Endodermal cell (in vitro differentiated cells): ENCODE measurements at regions not wholly inside any gene's neighbourhood (a gene's known extent, or its start where the extent isn't known, plus 50 kb on each side); places are given as distances from the start of the nearest gene placed in this dataset.

Source experiments
- DNase-seq: peaks from one replicate; pipeline ENCODE4 v3.0.0-alpha.2; 2017
- H3K27ac ChIP-seq: 2 replicates; pipeline ENCODE4 v1.5.1; 2013; ENCODE audit warnings: mild to moderate bottlenecking, low read depth, low read length, moderate library complexity
- H3K27me3 ChIP-seq: 2 replicates; pipeline ENCODE4 v1.6.1; 2013; ENCODE audit warnings: mild to moderate bottlenecking, low read length, moderate library complexity; ENCODE audit not compliant: insufficient read depth, control insufficient read depth, poor library complexity, severe bottlenecking
- H3K36me3 ChIP-seq: 2 replicates; pipeline ENCODE4 v1.7.0; 2013; ENCODE audit warnings: mild to moderate bottlenecking, low read length, moderate library complexity; ENCODE audit not compliant: control insufficient read depth, insufficient read depth
- H3K4me1 ChIP-seq: one replicate; pipeline ENCODE4 v1.7.0; 2013; ENCODE audit warnings: low read length; ENCODE audit not compliant: control insufficient read depth, insufficient read depth
- H3K4me3 ChIP-seq: 2 replicates; pipeline ENCODE4 v1.5.1; 2013; ENCODE audit warnings: mild to moderate bottlenecking, low read length, moderate library complexity
- H3K9ac ChIP-seq: 2 replicates; pipeline ENCODE4 v1.6.1; 2013; ENCODE audit warnings: mild to moderate bottlenecking, low read length, moderate library complexity; ENCODE audit not compliant: poor library complexity, severe bottlenecking; ENCODE audit errors: extremely low read depth
- H3K9me3 ChIP-seq: 2 replicates; pipeline ENCODE4 v1.6.1; 2013; ENCODE audit warnings: mild to moderate bottlenecking, low read length, moderate library complexity; ENCODE audit not compliant: control insufficient read depth
- H3K27ac Mint-ChIP-seq: 2 replicates; pipeline ENCODE4 v1.8.0; 2020; ENCODE audit warnings: mixed read lengths
- H3K27me3 Mint-ChIP-seq: 2 replicates; pipeline ENCODE4 v1.8.0; 2021; ENCODE audit warnings: mild to moderate bottlenecking, mixed read lengths; ENCODE audit not compliant: insufficient read depth
- H3K36me3 Mint-ChIP-seq: 2 replicates; pipeline ENCODE4 v1.8.0; 2020; ENCODE audit warnings: low read depth, mixed read lengths
- H3K4me1 Mint-ChIP-seq: 2 replicates; pipeline ENCODE4 v1.8.0; 2020; ENCODE audit warnings: mixed read lengths
- H3K4me3 Mint-ChIP-seq: 2 replicates; pipeline ENCODE4 v1.8.0; 2020; ENCODE audit warnings: mild to moderate bottlenecking, moderate library complexity, mixed read lengths
- H3K9me3 Mint-ChIP-seq: 2 replicates; pipeline ENCODE4 v1.8.0; 2020; ENCODE audit warnings: mild to moderate bottlenecking, mixed read lengths
- WGBS, 2 experiments: methylation state at CpG; one replicate each; pipeline versions ENCODE4 v1.1.5 to v1.1.7; 2013; ENCODE audit warnings: missing lambda C conversion rate in 2 of 2, mixed read lengths in 1 of 2; ENCODE audit not compliant: insufficient coverage in 1 of 2, insufficient read length in 1 of 2; 5-methylcytosine and 5-hydroxymethylcytosine counted together
- TF ChIP-seq, protein P1 (sequence below): fragments of 200-600 bp; sonication (generic); conservative IDR thresholded peaks from 2 replicates; pipeline ENCODE4 v1.5.0; 2021; ENCODE audit warnings: antibody characterized with exemption, mild to moderate bottlenecking

DNA sequence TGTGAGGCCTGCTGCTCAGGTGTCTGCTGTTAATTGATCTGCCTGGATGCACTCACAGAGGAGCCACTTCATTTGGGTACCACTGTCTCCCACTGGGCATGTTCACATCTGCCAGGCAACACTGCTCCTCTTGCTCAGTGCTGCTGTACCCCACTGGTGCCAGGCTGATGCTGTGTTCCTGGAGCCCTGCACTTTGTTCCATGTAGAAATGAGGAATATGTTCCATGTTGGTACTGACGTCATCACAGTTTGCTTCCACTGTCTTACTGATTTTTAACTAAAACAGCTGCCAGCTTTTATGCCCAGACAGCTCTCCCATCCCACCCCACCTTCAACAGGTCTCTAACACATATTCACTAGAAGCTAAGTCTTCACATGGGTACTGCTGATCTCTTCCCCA is 355.7 kb downstream of the LRRC70 start:
- no peak overlapping the region for H3K27ac Mint-ChIP-seq

GRCh38 chr5:62933261-62933660 is 354.6 kb downstream of the LRRC70 start:
- Histone ChIP-seq H3K27ac (no peak overlapping the region), H3K27me3 (no peaks in the 10 kb centered on the region), H3K36me3 (no peaks in the 10 kb centered on the region), H3K4me1 (peaks cover 6% of the 10 kb centered on the region), H3K9me3 (no peaks in the 10 kb centered on the region), H3K4me3 (no peak overlapping the region), H3K9ac (no peak overlapping the region)
- no peak for DNase-seq
- Mint-ChIP-seq H3K27ac (no peak overlapping the region), H3K9me3 (no peaks in the 10 kb centered on the region), H3K36me3 (no peaks in the 10 kb centered on the region), H3K27me3 (no peaks in the 10 kb centered on the region), H3K4me1 (peaks cover 26% of the 10 kb centered on the region), H3K4me3 (no peak overlapping the region)
- 90 to 100% methylated on average over 1 to 3 of the region's 3 CpGs for WGBS, 2 experiments
- TF ChIP-seq, protein P1, sequence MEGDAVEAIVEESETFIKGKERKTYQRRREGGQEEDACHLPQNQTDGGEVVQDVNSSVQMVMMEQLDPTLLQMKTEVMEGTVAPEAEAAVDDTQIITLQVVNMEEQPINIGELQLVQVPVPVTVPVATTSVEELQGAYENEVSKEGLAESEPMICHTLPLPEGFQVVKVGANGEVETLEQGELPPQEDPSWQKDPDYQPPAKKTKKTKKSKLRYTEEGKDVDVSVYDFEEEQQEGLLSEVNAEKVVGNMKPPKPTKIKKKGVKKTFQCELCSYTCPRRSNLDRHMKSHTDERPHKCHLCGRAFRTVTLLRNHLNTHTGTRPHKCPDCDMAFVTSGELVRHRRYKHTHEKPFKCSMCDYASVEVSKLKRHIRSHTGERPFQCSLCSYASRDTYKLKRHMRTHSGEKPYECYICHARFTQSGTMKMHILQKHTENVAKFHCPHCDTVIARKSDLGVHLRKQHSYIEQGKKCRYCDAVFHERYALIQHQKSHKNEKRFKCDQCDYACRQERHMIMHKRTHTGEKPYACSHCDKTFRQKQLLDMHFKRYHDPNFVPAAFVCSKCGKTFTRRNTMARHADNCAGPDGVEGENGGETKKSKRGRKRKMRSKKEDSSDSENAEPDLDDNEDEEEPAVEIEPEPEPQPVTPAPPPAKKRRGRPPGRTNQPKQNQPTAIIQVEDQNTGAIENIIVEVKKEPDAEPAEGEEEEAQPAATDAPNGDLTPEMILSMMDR = no peak

More for the DNA sequence above, 355.7 kb downstream of the LRRC70 start:
- Mint-ChIP-seq H3K9me3 (no peaks in the 10 kb centered on the region), H3K27me3 (no peaks in the 10 kb centered on the region), H3K4me1 (peaks cover 26% of the 10 kb centered on the region), H3K36me3 (no peaks in the 10 kb centered on the region), H3K4me3 (no peak overlapping the region)
- peaks cover 6% of the 10 kb centered on the region for H3K4me1 ChIP-seq
- TF ChIP-seq, protein P1 = no peak
- no peaks in the 10 kb centered on the region for H3K27me3 ChIP-seq
- no peaks in the 10 kb centered on the region for H3K36me3 ChIP-seq
- no peak for DNase-seq
- no peak overlapping the region for H3K9ac ChIP-seq
- WGBS, 2 experiments = 67 to 85% methylated on average over 1 of the region's 1 CpG
- no peaks in the 10 kb centered on the region for H3K9me3 ChIP-seq
- no peak overlapping the region for H3K27ac ChIP-seq
- H3K4me3 ChIP-seq = no peak overlapping the region

DNA sequence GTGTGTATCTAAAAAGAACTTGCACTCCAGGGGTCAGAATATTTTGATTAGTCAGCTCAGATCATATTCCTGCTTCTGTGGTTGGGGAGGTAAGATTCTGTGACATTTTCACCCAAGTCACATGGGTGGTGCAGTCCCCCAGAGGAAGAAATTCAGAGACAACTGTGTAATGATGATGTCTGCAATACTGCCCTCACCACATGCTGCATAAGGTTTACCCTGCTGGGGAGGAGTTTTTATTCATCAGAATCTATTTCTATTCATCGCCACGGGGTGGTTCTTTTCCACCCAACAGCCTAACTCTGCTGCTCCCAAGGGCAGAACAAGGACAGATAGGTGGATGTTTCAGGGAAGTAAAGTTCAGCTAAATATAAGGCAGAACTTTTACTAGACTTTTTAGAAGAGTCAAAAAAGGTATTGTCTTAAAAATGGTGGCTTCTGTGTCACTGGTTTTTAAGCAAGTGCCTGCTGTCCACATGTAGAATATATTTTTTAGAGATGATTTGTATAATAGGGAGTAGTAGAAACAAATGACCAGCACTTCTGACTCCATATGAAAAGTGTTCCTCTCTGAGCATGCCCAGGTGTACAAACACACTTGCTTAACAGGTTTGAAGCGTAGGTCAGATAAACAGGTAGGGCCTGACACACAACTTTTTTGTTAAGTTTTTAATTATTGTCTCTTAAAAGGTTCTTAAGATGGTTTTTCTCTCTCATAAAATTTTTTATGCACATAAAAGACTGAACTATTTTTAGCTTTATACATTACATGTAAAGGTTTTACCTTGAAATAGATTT is 352.7 kb downstream of the LRRC70 start:
- no peak overlapping the region for H3K9ac ChIP-seq
- H3K4me3 Mint-ChIP-seq = no peak overlapping the region
- TF ChIP-seq, protein P1 = no peak
- H3K9me3 Mint-ChIP-seq = no peaks in the 10 kb centered on the region
- no peak overlapping the region for H3K4me3 ChIP-seq
- no peaks in the 10 kb centered on the region for H3K9me3 ChIP-seq
- 91% methylated on average over 3 of the region's 3 CpGs; no CpG with 5 or more reads in 1 of the 2 experiments for WGBS, 2 experiments
- no peaks in the 10 kb centered on the region for H3K27me3 ChIP-seq
- no peaks in the 10 kb centered on the region for H3K36me3 Mint-ChIP-seq
- peaks cover 3% of the 10 kb centered on the region for H3K4me1 ChIP-seq
- H3K27ac Mint-ChIP-seq = no peak overlapping the region
- H3K36me3 ChIP-seq = no peaks in the 10 kb centered on the region
- no peak overlapping the region for H3K27ac ChIP-seq
- DNase-seq = no peak
- no peaks in the 10 kb centered on the region for H3K27me3 Mint-ChIP-seq
- peaks cover 11% of the 10 kb centered on the region for H3K4me1 Mint-ChIP-seq
